ENCODE measurements at regions not wholly inside any gene's neighbourhood (a gene's known extent, or its start where the extent isn't known, plus 50 kb on each side); places are given as distances from the start of the nearest gene placed in this dataset.

- no peak for DNase-seq
- Mint-ChIP-seq H3K27ac (no peak overlapping the region), H3K36me3 (no peaks in the 10 kb centered on the region), H3K4me1 (no peaks in the 10 kb centered on the region), H3K9me3 (ENCODE audit: low read depth) (peaks cover 6% of the 10 kb centered on the region), H3K27me3 (no peaks in the 10 kb centered on the region), H3K4me3 (no peak overlapping the region)
- ATAC-seq, result no peak
- CTCF ChIA-PET, result no interaction called here
Observed at GRCh38 chr4:162681212-162681611, 485.5 kb downstream of the NAF1 start.

DNA sequence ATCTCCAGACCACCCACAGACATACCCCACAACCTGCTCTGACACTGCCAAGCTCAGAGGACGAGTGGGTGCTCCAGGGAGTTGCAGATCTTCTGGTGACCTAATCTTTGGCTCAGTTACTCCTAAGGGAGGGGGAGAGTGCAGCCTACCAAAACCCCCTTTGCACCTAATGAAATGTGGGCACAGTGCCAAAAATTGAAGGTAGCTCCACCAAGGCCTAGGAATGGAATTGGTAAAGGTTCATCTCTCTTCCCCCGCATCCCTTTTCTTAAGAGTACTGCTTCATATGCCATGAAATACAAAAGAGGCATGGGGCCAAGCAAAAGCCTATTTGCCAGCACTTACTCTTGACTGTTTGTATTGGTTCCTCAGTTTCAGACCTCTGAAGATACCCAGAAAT lies 491.0 kb downstream of the NAF1 start:
- Mint-ChIP-seq H3K4me1 (no peaks in the 10 kb centered on the region), H3K9me3 (ENCODE audit: low read depth) (peaks cover 7% of the 10 kb centered on the region), H3K36me3 (no peaks in the 10 kb centered on the region), H3K27me3 (no peaks in the 10 kb centered on the region), H3K4me3 (no peak overlapping the region), H3K27ac (no peak overlapping the region)
- ATAC-seq (no peak), DNase-seq (no peak)
- CTCF ChIA-PET, result no interaction called here

DNA sequence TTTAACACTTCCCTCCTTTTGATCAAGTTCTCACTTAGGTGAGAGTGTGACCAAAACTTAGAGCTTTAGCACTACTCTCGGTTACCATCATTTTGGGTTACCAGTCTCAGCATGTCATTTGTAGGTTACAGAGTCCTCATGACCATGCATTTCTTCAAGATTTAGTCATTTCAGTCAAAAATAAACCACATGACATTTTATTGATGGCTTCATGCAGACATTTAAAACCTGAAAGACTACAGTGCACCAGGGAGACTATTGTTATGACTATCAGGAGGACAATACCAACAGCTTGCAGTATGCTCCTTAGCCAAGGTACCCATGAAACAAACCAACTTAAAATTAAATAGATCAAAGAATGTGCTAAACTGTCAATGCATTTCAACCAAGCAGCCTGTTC lies 498.1 kb upstream of the FSTL5 start:
- Mint-ChIP-seq H3K27me3 (no peaks in the 10 kb centered on the region), H3K4me1 (no peaks in the 10 kb centered on the region), H3K9me3 (ENCODE audit: low read depth) (peaks cover 6% of the 10 kb centered on the region), H3K4me3 (no peak overlapping the region), H3K36me3 (no peaks in the 10 kb centered on the region), H3K27ac (no peak overlapping the region)
- no peak for DNase-seq
- CTCF ChIA-PET, result no interaction called here
- no peak for ATAC-seq

GRCh38 chr4:162659716-162660115 lies 495.9 kb upstream of the FSTL5 start:
- Mint-ChIP-seq H3K27me3 (no peaks in the 10 kb centered on the region), H3K36me3 (no peaks in the 10 kb centered on the region), H3K4me3 (no peak overlapping the region), H3K9me3 (ENCODE audit: low read depth) (peaks cover 3% of the 10 kb centered on the region), H3K27ac (no peak overlapping the region), H3K4me1 (no peaks in the 10 kb centered on the region)
- CTCF ChIA-PET, result interaction anchor here (0.6 kb wide), 1 partner anchor 298 kb away, joined by 3 read pairs; no protein-coding TSS in a partner anchor
- DNase-seq (no peak), ATAC-seq (no peak)

- no peak overlapping the region for H3K4me3 Mint-ChIP-seq
- ATAC-seq (no peak), DNase-seq (no peak)
- H3K27ac Mint-ChIP-seq, result no peak overlapping the region
- no peaks in the 10 kb centered on the region for H3K4me1 Mint-ChIP-seq
- H3K9me3 Mint-ChIP-seq (ENCODE audit: low read depth), result peaks cover 2% of the 10 kb centered on the region
- CTCF ChIA-PET, result no interaction called here
- H3K36me3 Mint-ChIP-seq, result no peaks in the 10 kb centered on the region
- no peaks in the 10 kb centered on the region for H3K27me3 Mint-ChIP-seq
Observed at GRCh38 chr4:162657966-162658365, 494.2 kb upstream of the FSTL5 start.

DNA sequence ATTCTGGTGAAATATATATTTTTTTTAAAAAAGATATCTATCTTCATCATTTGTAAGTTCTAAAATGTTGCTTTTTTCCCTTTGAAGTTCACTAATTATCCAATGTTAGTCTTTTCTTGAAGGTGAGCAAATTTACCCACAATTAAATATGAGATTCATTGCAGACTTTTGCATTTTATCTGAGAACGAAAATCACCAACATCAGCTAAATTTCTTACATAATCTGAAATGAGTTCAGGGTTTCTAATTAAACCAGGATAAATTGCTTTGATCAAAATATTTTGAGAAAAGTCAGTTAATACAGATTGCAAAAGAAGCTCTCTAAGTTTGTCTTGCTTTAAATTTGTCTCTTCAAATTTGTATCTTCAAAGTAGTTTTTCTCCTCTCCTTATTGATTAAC lies 486.4 kb upstream of the FSTL5 start:
- Mint-ChIP-seq H3K27me3 (no peaks in the 10 kb centered on the region), H3K9me3 (ENCODE audit: low read depth) (no peaks in the 10 kb centered on the region), H3K36me3 (no peaks in the 10 kb centered on the region), H3K4me1 (no peaks in the 10 kb centered on the region), H3K27ac (no peak overlapping the region), H3K4me3 (no peak overlapping the region)
- CTCF ChIA-PET, result no interaction called here
- ATAC-seq (no peak), DNase-seq (no peak)

GRCh38 chr4:162645381-162645780 lies 481.6 kb upstream of the FSTL5 start:
- Mint-ChIP-seq H3K36me3 (no peaks in the 10 kb centered on the region), H3K4me3 (no peak overlapping the region), H3K9me3 (ENCODE audit: low read depth) (peaks cover 5% of the 10 kb centered on the region), H3K4me1 (no peaks in the 10 kb centered on the region), H3K27me3 (no peaks in the 10 kb centered on the region), H3K27ac (no peak overlapping the region)
- no peak for ATAC-seq
- CTCF ChIA-PET, result no interaction called here
- no peak for DNase-seq

- no peak for DNase-seq
Observed at GRCh38 chr4:162644346-162644745, 480.5 kb upstream of the FSTL5 start.

GRCh38 chr4:162640152-162640551 lies 476.4 kb upstream of the FSTL5 start:
- H3K27ac Mint-ChIP-seq, result no peak overlapping the region
- no peaks in the 10 kb centered on the region for H3K27me3 Mint-ChIP-seq
- H3K9me3 Mint-ChIP-seq (ENCODE audit: low read depth), result peaks cover 5% of the 10 kb centered on the region
- CTCF ChIA-PET, result no interaction called here
- DNase-seq (no peak), ATAC-seq (no peak)
- H3K36me3 Mint-ChIP-seq, result no peaks in the 10 kb centered on the region
- no peak overlapping the region for H3K4me3 Mint-ChIP-seq
- H3K4me1 Mint-ChIP-seq, result no peaks in the 10 kb centered on the region

More at GRCh38 chr4:162644346-162644745, 480.5 kb upstream of the FSTL5 start:
- CTCF ChIA-PET, result no interaction called here
- Mint-ChIP-seq H3K36me3 (no peaks in the 10 kb centered on the region), H3K27ac (no peak overlapping the region), H3K4me1 (no peaks in the 10 kb centered on the region), H3K4me3 (no peak overlapping the region), H3K27me3 (no peaks in the 10 kb centered on the region), H3K9me3 (ENCODE audit: low read depth) (peaks cover 5% of the 10 kb centered on the region)
- ATAC-seq, result no peak

- CTCF ChIA-PET, result no interaction called here
- Mint-ChIP-seq H3K9me3 (ENCODE audit: low read depth) (peaks cover 3% of the 10 kb centered on the region), H3K27ac (no peak overlapping the region), H3K4me1 (no peaks in the 10 kb centered on the region), H3K27me3 (no peaks in the 10 kb centered on the region), H3K36me3 (no peaks in the 10 kb centered on the region), H3K4me3 (no peak overlapping the region)
- DNase-seq, result no peak
- no peak for ATAC-seq
Observed at GRCh38 chr4:162634390-162634789, 470.6 kb upstream of the FSTL5 start.

DNA sequence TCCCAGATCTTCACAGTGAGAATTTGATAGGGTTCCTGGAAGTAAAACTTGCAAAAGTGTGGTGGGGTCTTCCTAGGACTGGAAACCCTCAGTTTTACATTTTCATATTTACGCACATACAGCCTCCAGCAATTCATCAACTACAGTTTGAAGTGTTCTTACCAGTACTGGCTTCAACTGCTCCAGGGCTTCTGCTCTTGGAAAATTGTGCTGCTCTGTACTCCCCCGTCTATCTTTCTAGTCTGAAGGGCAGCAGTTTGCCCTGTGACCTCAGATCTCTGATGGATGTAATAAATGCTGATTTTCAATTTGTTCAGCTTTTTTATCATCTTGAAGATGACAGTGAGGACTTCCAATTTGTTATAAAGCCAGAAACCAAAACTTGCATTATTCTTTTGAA lies 458.9 kb upstream of the FSTL5 start:
- Mint-ChIP-seq H3K4me3 (no peak overlapping the region), H3K27me3 (no peaks in the 10 kb centered on the region), H3K9me3 (ENCODE audit: low read depth) (peaks cover 4% of the 10 kb centered on the region), H3K36me3 (no peaks in the 10 kb centered on the region), H3K27ac (no peak overlapping the region), H3K4me1 (no peaks in the 10 kb centered on the region)
- ATAC-seq (no peak), DNase-seq (no peak)
- CTCF ChIA-PET, result no interaction called here

DNA sequence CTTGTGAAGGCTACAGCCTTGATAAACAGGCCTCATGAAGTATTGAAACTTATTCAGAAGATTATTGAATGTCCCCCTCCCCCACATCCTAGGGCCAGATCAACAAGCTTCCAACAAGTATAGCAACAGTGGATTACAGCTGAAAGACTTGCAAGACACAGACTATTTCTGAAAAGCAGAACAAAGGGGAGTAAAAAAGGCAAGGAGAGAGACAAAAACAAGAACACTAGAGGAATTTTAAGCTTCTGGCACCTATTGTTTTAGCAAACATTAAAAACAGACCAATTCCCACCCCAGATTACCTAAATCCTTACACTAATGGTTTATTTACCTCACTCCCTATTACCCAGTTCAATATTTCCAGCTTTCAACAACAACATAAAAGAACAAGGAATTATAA lies 446.3 kb upstream of the FSTL5 start:
- no peaks in the 10 kb centered on the region for H3K36me3 Mint-ChIP-seq
- CTCF ChIA-PET, result no interaction called here
- no peaks in the 10 kb centered on the region for H3K4me1 Mint-ChIP-seq
- no peak overlapping the region for H3K27ac Mint-ChIP-seq
- DNase-seq (no peak), ATAC-seq (no peak)
- no peak overlapping the region for H3K4me3 Mint-ChIP-seq
- no peaks in the 10 kb centered on the region for H3K27me3 Mint-ChIP-seq
- no peaks in the 10 kb centered on the region for H3K9me3 Mint-ChIP-seq (ENCODE audit: low read depth)

DNA sequence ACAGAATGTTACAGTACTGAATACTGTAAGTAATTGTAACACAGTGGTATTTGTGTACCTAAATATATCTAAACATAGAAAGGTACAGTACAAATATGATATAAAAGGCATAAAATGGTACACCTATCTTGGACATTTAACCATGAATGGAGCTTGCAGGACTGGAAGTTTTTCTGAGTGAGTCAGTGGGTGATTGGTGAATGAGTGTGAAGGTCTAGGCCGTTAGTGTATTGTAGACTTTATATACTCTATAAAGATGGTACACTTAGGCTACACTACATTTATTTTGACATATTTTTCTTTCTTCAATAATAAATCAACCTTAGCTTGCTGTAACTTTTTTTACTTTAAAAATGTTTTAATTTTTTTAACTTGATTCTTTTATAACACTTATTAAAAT lies 422.5 kb upstream of the FSTL5 start:
- CTCF ChIA-PET, result no interaction called here
- no peaks in the 10 kb centered on the region for H3K36me3 Mint-ChIP-seq
- no peak for ATAC-seq

GRCh38 chr4:162582180-162582579 lies 418.4 kb upstream of the FSTL5 start:
- H3K27me3 Mint-ChIP-seq, result no peaks in the 10 kb centered on the region
- H3K4me1 Mint-ChIP-seq, result no peaks in the 10 kb centered on the region
- peaks cover 2% of the 10 kb centered on the region for H3K9me3 Mint-ChIP-seq (ENCODE audit: low read depth)

More for the DNA sequence above, 422.5 kb upstream of the FSTL5 start:
- DNase-seq, result no peak
- H3K9me3 Mint-ChIP-seq (ENCODE audit: low read depth), result peaks cover 5% of the 10 kb centered on the region
- no peak overlapping the region for H3K4me3 Mint-ChIP-seq
- no peaks in the 10 kb centered on the region for H3K4me1 Mint-ChIP-seq
- H3K27ac Mint-ChIP-seq, result no peak overlapping the region
- H3K27me3 Mint-ChIP-seq, result no peaks in the 10 kb centered on the region

GRCh38 chr4:162565730-162566129 lies 401.9 kb upstream of the FSTL5 start:
- Mint-ChIP-seq H3K27ac (no peak overlapping the region), H3K4me1 (no peaks in the 10 kb centered on the region), H3K4me3 (no peak overlapping the region), H3K36me3 (no peaks in the 10 kb centered on the region), H3K27me3 (no peaks in the 10 kb centered on the region), H3K9me3 (ENCODE audit: low read depth) (peaks cover 3% of the 10 kb centered on the region)
- CTCF ChIA-PET, result no interaction called here
- DNase-seq (no peak), ATAC-seq (no peak)

More at GRCh38 chr4:162582180-162582579, 418.4 kb upstream of the FSTL5 start:
- H3K27ac Mint-ChIP-seq, result no peak overlapping the region
- ATAC-seq (no peak), DNase-seq (no peak)
- H3K4me3 Mint-ChIP-seq, result no peak overlapping the region
- H3K36me3 Mint-ChIP-seq, result no peaks in the 10 kb centered on the region
- CTCF ChIA-PET, result no interaction called here
